ENCODE measurements at regions not wholly inside any gene's neighbourhood (a gene's known extent, or its start where the extent isn't known, plus 50 kb on each side); places are given as distances from the start of the nearest gene placed in this dataset.

GRCh38 chr2:83160571-83160970 lies 1298.5 kb downstream of the SUCLG1 start:
- H3K4me3 Mint-ChIP-seq: no peak overlapping the region
- no peak for TF ChIP-seq CTCF (conservative IDR thresholded peaks at IDR 0.05)

GRCh38 chr2:83155826-83156225 lies 1303.3 kb downstream of the SUCLG1 start:
- no peak for TF ChIP-seq CTCF (conservative IDR thresholded peaks at IDR 0.05)
- Mint-ChIP-seq H3K4me1 (ENCODE audit: unreplicated experiment) (no peaks in the 10 kb centered on the region), H3K36me3 (no peaks in the 10 kb centered on the region), H3K9me3 (no peaks in the 10 kb centered on the region), H3K27me3 (no peaks in the 10 kb centered on the region), H3K27ac (no peak overlapping the region), H3K4me3 (no peak overlapping the region)
- DNase-seq (ENCODE audit: extremely low spot score, unreplicated experiment): no peak

More at GRCh38 chr2:83160571-83160970, 1298.5 kb downstream of the SUCLG1 start:
- Mint-ChIP-seq H3K27me3 (no peaks in the 10 kb centered on the region), H3K9me3 (no peaks in the 10 kb centered on the region), H3K36me3 (no peaks in the 10 kb centered on the region), H3K4me1 (ENCODE audit: unreplicated experiment) (no peaks in the 10 kb centered on the region), H3K27ac (no peak overlapping the region)
- no peak for DNase-seq (ENCODE audit: extremely low spot score, unreplicated experiment)

GRCh38 chr2:83143946-83144345 lies 1315.1 kb downstream of the SUCLG1 start:
- Mint-ChIP-seq H3K36me3 (no peaks in the 10 kb centered on the region), H3K4me3 (no peak overlapping the region), H3K27me3 (no peaks in the 10 kb centered on the region), H3K9me3 (no peaks in the 10 kb centered on the region), H3K27ac (no peak overlapping the region), H3K4me1 (ENCODE audit: unreplicated experiment) (no peaks in the 10 kb centered on the region)
- no peak for DNase-seq (ENCODE audit: extremely low spot score, unreplicated experiment)
- no peak for TF ChIP-seq CTCF (conservative IDR thresholded peaks at IDR 0.05)

GRCh38 chr2:83142934-83143333 lies 1316.1 kb downstream of the SUCLG1 start:
- no peaks in the 10 kb centered on the region for H3K36me3 Mint-ChIP-seq
- no peaks in the 10 kb centered on the region for H3K9me3 Mint-ChIP-seq
- no peak for DNase-seq (ENCODE audit: extremely low spot score, unreplicated experiment)
- TF ChIP-seq CTCF (conservative IDR thresholded peaks at IDR 0.05): no peak
- H3K27me3 Mint-ChIP-seq: no peaks in the 10 kb centered on the region
- H3K27ac Mint-ChIP-seq: no peak overlapping the region
- no peak overlapping the region for H3K4me3 Mint-ChIP-seq
- no peaks in the 10 kb centered on the region for H3K4me1 Mint-ChIP-seq (ENCODE audit: unreplicated experiment)

- no peak overlapping the region for H3K4me3 Mint-ChIP-seq
- no peaks in the 10 kb centered on the region for H3K9me3 Mint-ChIP-seq
- H3K36me3 Mint-ChIP-seq: no peaks in the 10 kb centered on the region
- no peak overlapping the region for H3K27ac Mint-ChIP-seq
- no peak for DNase-seq (ENCODE audit: extremely low spot score, unreplicated experiment)
- H3K27me3 Mint-ChIP-seq: peaks cover 6% of the 10 kb centered on the region
- TF ChIP-seq CTCF (conservative IDR thresholded peaks at IDR 0.05): no peak
- no peaks in the 10 kb centered on the region for H3K4me1 Mint-ChIP-seq (ENCODE audit: unreplicated experiment)
Observed at GRCh38 chr2:83115606-83116005, 1343.5 kb downstream of the SUCLG1 start.

GRCh38 chr2:83115155-83115554 lies 1343.9 kb downstream of the SUCLG1 start:
- peaks cover 6% of the 10 kb centered on the region for H3K27me3 Mint-ChIP-seq
- no peak for TF ChIP-seq CTCF (conservative IDR thresholded peaks at IDR 0.05)
- H3K4me3 Mint-ChIP-seq: no peak overlapping the region
- H3K9me3 Mint-ChIP-seq: no peaks in the 10 kb centered on the region
- H3K27ac Mint-ChIP-seq: no peak overlapping the region
- H3K36me3 Mint-ChIP-seq: no peaks in the 10 kb centered on the region
- H3K4me1 Mint-ChIP-seq (ENCODE audit: unreplicated experiment): no peaks in the 10 kb centered on the region
- DNase-seq (ENCODE audit: extremely low spot score, unreplicated experiment): no peak
